Neural cell (in vitro differentiated cells): ENCODE measurements at regions not wholly inside any gene's neighbourhood (a gene's known extent, or its start where the extent isn't known, plus 50 kb on each side); places are given as distances from the start of the nearest gene placed in this dataset.
"Not testable (repeated sequence)": the region's sequence is repeated elsewhere in the genome, so short reads cannot be mapped to it uniquely, and the experiment has no call there.

Source experiments
- H2AFZ ChIP-seq: fragments of 200-600, 300-800 bp; sonication (generic), shearing (Covaris generic); 2 replicates; pipeline ENCODE4 v1.6.0; 2014; ENCODE audit warnings: low read depth, mild to moderate bottlenecking, antibody characterized with exemption, low read length, moderate library complexity
- H3F3A ChIP-seq: fragments of 200-600 bp; shearing (Covaris generic); 2 replicates; pipeline ENCODE4 v1.6.1; 2016; ENCODE audit warnings: mild to moderate bottlenecking, moderate library complexity, mixed read lengths, antibody characterized with exemption, low read length; ENCODE audit not compliant: insufficient read depth, poor library complexity, severe bottlenecking
- H3K27ac ChIP-seq: fragments of 200-600, 300-800 bp; sonication (generic), shearing (Covaris generic); 2 replicates; pipeline ENCODE4 v1.5.1; 2014; ENCODE audit warnings: mild to moderate bottlenecking, low read length, moderate library complexity
- H3K27me3 ChIP-seq: fragments of 300-800, 200-600 bp; sonication (generic), shearing (Covaris generic); 2 replicates; pipeline ENCODE4 v1.6.0; 2014; ENCODE audit warnings: mild to moderate bottlenecking, low read depth, low read length, moderate library complexity; ENCODE audit not compliant: insufficient read depth
- H3K36me3 ChIP-seq: fragments of 300-800, 200-600 bp; sonication (generic), shearing (Covaris generic); 2 replicates; pipeline ENCODE4 v1.5.1; 2014; ENCODE audit warnings: mild to moderate bottlenecking, antibody characterized with exemption, low read length, moderate library complexity; ENCODE audit not compliant: insufficient read depth
- H3K4me2 ChIP-seq: fragments of 300-800, 200-600 bp; sonication (generic), shearing (Covaris generic); 2 replicates; pipeline ENCODE4 v1.6.0; 2014; ENCODE audit warnings: mild to moderate bottlenecking, low read length
- H3K4me3 ChIP-seq: fragments of 300-800, 200-600 bp; sonication (generic), shearing (Covaris generic); 2 replicates; pipeline ENCODE4 v1.5.1; 2014; ENCODE audit warnings: mild to moderate bottlenecking, low read length, moderate library complexity
- H3K79me2 ChIP-seq: fragments of 200-600 bp; shearing (Covaris generic); replicated peaks from 2 replicates; pipeline ENCODE4 v1.6.0; 2014; ENCODE audit warnings: mild to moderate bottlenecking, low read length, moderate library complexity; ENCODE audit not compliant: insufficient read depth
- H3K9ac ChIP-seq: fragments of 300-800, 200-600 bp; sonication (generic), shearing (Covaris generic); 2 replicates; pipeline ENCODE4 v1.6.1; 2016; ENCODE audit warnings: mild to moderate bottlenecking, low read length, mixed read lengths
- H3K9me2 ChIP-seq: fragments of 200-600 bp; shearing (Covaris generic); 2 replicates; pipeline ENCODE4 v1.6.1; 2016; ENCODE audit warnings: mild to moderate bottlenecking, low read length, mixed read lengths; ENCODE audit not compliant: insufficient read depth
- H3K9me3 ChIP-seq: fragments of 200-600, 300-800 bp; sonication (generic), shearing (Covaris generic); 2 replicates; pipeline ENCODE4 v1.6.1; 2016; ENCODE audit warnings: mild to moderate bottlenecking, mixed run types, low read length, moderate library complexity, mixed read lengths
- H4K20me1 ChIP-seq: fragments of 200-600 bp; shearing (Covaris generic); 2 replicates; pipeline ENCODE4 v1.6.1; 2016; ENCODE audit warnings: mild to moderate bottlenecking, mixed run types; ENCODE audit not compliant: insufficient read depth
- EP300 ChIP-seq: fragments of 450-650 bp; conservative IDR thresholded peaks from 2 replicates; pipeline ENCODE4 v1.6.1; 2014; ENCODE audit warnings: antibody characterized with exemption, mild to moderate bottlenecking, moderate library complexity; ENCODE audit not compliant: poor library complexity, severe bottlenecking
- EZH2 ChIP-seq: fragments of 200-600, 300-800 bp; shearing (Covaris generic), sonication (generic); IDR thresholded peaks from 2 replicates; pipeline ENCODE4 v1.6.1; 2014; ENCODE audit warnings: antibody characterized with exemption, low read length, borderline replicate concordance, mild to moderate bottlenecking; ENCODE audit not compliant: insufficient read depth, poor library complexity, severe bottlenecking
- MXI1 ChIP-seq: fragments of 450-650 bp; conservative IDR thresholded peaks from 2 replicates; pipeline ENCODE4 v1.6.1; 2014; ENCODE audit warnings: antibody characterized with exemption, mild to moderate bottlenecking; ENCODE audit not compliant: poor library complexity, severe bottlenecking
- POLR2AphosphoS5 ChIP-seq: IDR thresholded peaks from 2 replicates; pipeline ENCODE4 v1.6.1; 2012
- RAD21 ChIP-seq: fragments of 450-650 bp; conservative IDR thresholded peaks from 2 replicates; pipeline ENCODE4 v1.6.1; 2014; ENCODE audit warnings: antibody characterized with exemption, mild to moderate bottlenecking, moderate library complexity
- SMC3 ChIP-seq: fragments of 450-650 bp; conservative IDR thresholded peaks from 2 replicates; pipeline ENCODE4 v1.6.1; 2014; ENCODE audit warnings: antibody characterized with exemption, mild to moderate bottlenecking, moderate library complexity; ENCODE audit not compliant: poor library complexity
- TAF1 ChIP-seq: IDR thresholded peaks from 2 replicates; pipeline ENCODE4 v1.6.1; 2012; ENCODE audit warnings: low read depth
- TF ChIP-seq, protein P1 (sequence below): fragments of 450-650 bp; IDR thresholded peaks from 2 replicates; pipeline ENCODE4 v1.5.1; 2014; ENCODE audit warnings: antibody characterized with exemption, mild to moderate bottlenecking, moderate library complexity; ENCODE audit not compliant: poor library complexity, severe bottlenecking
- TF ChIP-seq, protein P2 (sequence below): IDR thresholded peaks from 2 replicates; pipeline ENCODE4 v1.6.1; 2012; ENCODE audit warnings: borderline replicate concordance

DNA sequence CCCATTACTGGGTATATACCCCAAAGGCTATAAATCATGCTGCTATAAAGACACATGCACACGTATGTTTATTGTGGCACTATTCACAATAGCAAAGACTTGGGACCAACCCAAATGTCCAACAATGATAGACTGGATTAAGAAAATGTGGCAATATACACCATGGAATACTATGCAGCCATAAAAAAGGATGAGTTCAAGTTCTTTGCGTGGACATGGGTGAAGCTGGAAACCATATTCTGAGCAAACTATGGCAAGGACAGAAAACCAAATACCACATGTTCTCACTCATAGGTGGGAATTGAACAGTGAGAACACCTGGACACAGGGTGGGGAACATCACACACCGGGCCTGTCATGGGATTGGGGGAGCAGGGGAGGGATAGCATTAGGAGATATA, 54.4 kb upstream of the MUCL1 start:
- H3K79me2 ChIP-seq, H3K9ac ChIP-seq, H3K27me3 ChIP-seq, H3K9me2 ChIP-seq, H2AFZ ChIP-seq, H3K27ac ChIP-seq, H3K36me3 ChIP-seq, H3K4me2 ChIP-seq, H3K9me3 ChIP-seq, H3K4me3 ChIP-seq, H4K20me1 ChIP-seq, H3F3A ChIP-seq: not testable (repeated sequence)

DNA sequence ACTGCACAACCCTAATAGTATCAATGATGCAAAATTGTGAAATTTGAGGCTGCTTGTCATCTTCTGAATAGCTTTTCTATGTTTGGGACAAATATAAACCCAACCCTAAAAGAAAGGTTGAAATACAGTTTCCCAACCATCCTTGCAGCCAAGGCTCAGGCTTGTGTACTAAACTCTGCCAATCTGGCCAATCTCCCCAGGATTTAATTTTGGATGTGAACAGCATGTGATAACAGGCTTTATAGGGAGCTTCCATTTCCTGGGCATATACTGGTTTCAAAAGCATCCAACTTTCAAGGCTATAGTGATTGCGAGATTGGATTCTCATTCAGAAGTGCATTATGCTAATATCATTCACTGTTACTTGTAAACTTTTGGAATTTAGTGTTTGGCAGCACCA, 55.7 kb upstream of the MUCL1 start:
- Histone ChIP-seq H3K9me2 (no peaks in the 10 kb centered on the region), H2AFZ (no peak overlapping the region), H3K4me3 (no peak overlapping the region), H3K27ac (no peak overlapping the region), H3F3A (no peaks in the 10 kb centered on the region), H3K79me2 (no peaks in the 10 kb centered on the region), H3K9ac (no peak overlapping the region), H3K27me3 (no peaks in the 10 kb centered on the region), H3K4me2 (no peak overlapping the region), H3K36me3 (no peaks in the 10 kb centered on the region), H3K9me3 (no peaks in the 10 kb centered on the region), H4K20me1 (no peaks in the 10 kb centered on the region)
- TF ChIP-seq EP300 (no peak), POLR2AphosphoS5 (no peak), RAD21 (no peak), EZH2 (no peak), SMC3 (no peak), MXI1 (no peak), TAF1 (no peak)
- TF ChIP-seq, protein P1, sequence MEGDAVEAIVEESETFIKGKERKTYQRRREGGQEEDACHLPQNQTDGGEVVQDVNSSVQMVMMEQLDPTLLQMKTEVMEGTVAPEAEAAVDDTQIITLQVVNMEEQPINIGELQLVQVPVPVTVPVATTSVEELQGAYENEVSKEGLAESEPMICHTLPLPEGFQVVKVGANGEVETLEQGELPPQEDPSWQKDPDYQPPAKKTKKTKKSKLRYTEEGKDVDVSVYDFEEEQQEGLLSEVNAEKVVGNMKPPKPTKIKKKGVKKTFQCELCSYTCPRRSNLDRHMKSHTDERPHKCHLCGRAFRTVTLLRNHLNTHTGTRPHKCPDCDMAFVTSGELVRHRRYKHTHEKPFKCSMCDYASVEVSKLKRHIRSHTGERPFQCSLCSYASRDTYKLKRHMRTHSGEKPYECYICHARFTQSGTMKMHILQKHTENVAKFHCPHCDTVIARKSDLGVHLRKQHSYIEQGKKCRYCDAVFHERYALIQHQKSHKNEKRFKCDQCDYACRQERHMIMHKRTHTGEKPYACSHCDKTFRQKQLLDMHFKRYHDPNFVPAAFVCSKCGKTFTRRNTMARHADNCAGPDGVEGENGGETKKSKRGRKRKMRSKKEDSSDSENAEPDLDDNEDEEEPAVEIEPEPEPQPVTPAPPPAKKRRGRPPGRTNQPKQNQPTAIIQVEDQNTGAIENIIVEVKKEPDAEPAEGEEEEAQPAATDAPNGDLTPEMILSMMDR, result no peak
- TF ChIP-seq, protein P2, sequence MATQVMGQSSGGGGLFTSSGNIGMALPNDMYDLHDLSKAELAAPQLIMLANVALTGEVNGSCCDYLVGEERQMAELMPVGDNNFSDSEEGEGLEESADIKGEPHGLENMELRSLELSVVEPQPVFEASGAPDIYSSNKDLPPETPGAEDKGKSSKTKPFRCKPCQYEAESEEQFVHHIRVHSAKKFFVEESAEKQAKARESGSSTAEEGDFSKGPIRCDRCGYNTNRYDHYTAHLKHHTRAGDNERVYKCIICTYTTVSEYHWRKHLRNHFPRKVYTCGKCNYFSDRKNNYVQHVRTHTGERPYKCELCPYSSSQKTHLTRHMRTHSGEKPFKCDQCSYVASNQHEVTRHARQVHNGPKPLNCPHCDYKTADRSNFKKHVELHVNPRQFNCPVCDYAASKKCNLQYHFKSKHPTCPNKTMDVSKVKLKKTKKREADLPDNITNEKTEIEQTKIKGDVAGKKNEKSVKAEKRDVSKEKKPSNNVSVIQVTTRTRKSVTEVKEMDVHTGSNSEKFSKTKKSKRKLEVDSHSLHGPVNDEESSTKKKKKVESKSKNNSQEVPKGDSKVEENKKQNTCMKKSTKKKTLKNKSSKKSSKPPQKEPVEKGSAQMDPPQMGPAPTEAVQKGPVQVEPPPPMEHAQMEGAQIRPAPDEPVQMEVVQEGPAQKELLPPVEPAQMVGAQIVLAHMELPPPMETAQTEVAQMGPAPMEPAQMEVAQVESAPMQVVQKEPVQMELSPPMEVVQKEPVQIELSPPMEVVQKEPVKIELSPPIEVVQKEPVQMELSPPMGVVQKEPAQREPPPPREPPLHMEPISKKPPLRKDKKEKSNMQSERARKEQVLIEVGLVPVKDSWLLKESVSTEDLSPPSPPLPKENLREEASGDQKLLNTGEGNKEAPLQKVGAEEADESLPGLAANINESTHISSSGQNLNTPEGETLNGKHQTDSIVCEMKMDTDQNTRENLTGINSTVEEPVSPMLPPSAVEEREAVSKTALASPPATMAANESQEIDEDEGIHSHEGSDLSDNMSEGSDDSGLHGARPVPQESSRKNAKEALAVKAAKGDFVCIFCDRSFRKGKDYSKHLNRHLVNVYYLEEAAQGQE, result no peak

DNA sequence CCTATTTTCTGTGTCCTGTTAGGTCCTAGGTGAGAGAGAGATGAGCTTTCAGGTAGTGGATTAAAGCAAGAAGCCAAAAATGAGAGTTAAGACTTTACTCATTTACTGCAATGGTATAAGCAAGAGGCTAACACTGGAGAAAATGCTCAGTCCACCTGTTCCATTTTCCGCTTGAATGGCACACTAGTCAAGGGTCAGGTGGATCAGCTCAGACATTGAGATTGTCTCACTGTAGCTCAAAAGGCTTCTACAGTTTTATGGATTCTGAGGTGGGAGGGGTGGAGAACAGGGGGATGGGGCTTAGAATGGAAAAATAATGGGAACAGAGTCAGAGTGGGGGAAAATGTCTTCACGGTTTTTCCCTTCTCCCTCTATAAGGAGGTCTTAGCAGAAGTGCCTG, 57.3 kb upstream of the MUCL1 start:
- Histone ChIP-seq H3K9ac (no peak overlapping the region), H4K20me1 (no peaks in the 10 kb centered on the region), H3K4me2 (no peak overlapping the region), H3K9me2 (no peaks in the 10 kb centered on the region), H3K27me3 (no peaks in the 10 kb centered on the region), H3K4me3 (no peak overlapping the region), H3K36me3 (no peaks in the 10 kb centered on the region), H3K27ac (no peak overlapping the region), H3K79me2 (no peaks in the 10 kb centered on the region), H2AFZ (no peak overlapping the region), H3K9me3 (no peaks in the 10 kb centered on the region), H3F3A (no peaks in the 10 kb centered on the region)
- TF ChIP-seq SMC3 (no peak), POLR2AphosphoS5 (no peak), MXI1 (no peak), RAD21 (no peak), EZH2 (no peak), TAF1 (no peak), EP300 (no peak)
- TF ChIP-seq, protein P2, result no peak
- TF ChIP-seq, protein P1, result no peak
